DND-41 (cell line): ENCODE measurements at regions not wholly inside any gene's neighbourhood (a gene's known extent, or its start where the extent isn't known, plus 50 kb on each side); places are given as distances from the start of the nearest gene placed in this dataset.

Source experiments
- ATAC-seq: fragments of 200-7000 bp; cut with Tn5 transposase; 3 replicates; pipeline ENCODE4 v1.9.1; 2021; ENCODE audit warnings: low read depth; ENCODE audit not compliant: insufficient read depth
- DNase-seq: peaks from one replicate; pipeline ENCODE4 v3.0.0-alpha.2; 2020
- H2AFZ ChIP-seq: 2 replicates; pipeline ENCODE4 v1.6.0; 2012; ENCODE audit warnings: low read depth, low read length
- H3K27ac ChIP-seq: 2 replicates; pipeline ENCODE4 v1.5.1; 2012; ENCODE audit warnings: low read length, inconsistent platforms
- H3K27me3 ChIP-seq: fragments of 200-600 bp; sonication (generic); 2 replicates; pipeline ENCODE4 v1.6.0; 2012; ENCODE audit warnings: low read length, mild to moderate bottlenecking, inconsistent platforms; ENCODE audit not compliant: insufficient read depth, poor library complexity
- H3K36me3 ChIP-seq: 2 replicates; pipeline ENCODE4 v1.5.1; 2012; ENCODE audit warnings: low read length, inconsistent platforms; ENCODE audit not compliant: insufficient read depth
- H3K4me1 ChIP-seq: 2 replicates; pipeline ENCODE4 v1.5.1; 2012; ENCODE audit warnings: mild to moderate bottlenecking, low read length; ENCODE audit not compliant: insufficient read depth
- H3K4me2 ChIP-seq: 2 replicates; pipeline ENCODE4 v1.6.0; 2012; ENCODE audit warnings: mild to moderate bottlenecking, moderate library complexity, low read length, inconsistent platforms; ENCODE audit not compliant: insufficient read depth
- H3K4me3 ChIP-seq, 2 experiments: fragments of 200-600 bp in 1 of 2; shearing (Covaris generic) in 1 of 2; 2 replicates each; pipeline ENCODE4 v1.5.1; 2012 to 2016; ENCODE audit warnings: inconsistent platforms in 2 of 2, low read length in 2 of 2, mild to moderate bottlenecking in 2 of 2, low read depth in 1 of 2, moderate library complexity in 1 of 2
- H3K79me2 ChIP-seq: 2 replicates; pipeline ENCODE4 v1.6.0; 2012; ENCODE audit warnings: low read length, inconsistent platforms; ENCODE audit not compliant: insufficient read depth
- H3K9ac ChIP-seq: 2 replicates; pipeline ENCODE4 v1.6.0; 2012; ENCODE audit warnings: low read depth, mild to moderate bottlenecking, inconsistent platforms, low read length, moderate library complexity
- H3K9me3 ChIP-seq: 2 replicates; pipeline ENCODE4 v1.5.1; 2012; ENCODE audit warnings: low read length, moderate library complexity, mild to moderate bottlenecking, inconsistent platforms; ENCODE audit not compliant: insufficient read depth, severe bottlenecking
- H4K20me1 ChIP-seq: 2 replicates; pipeline ENCODE4 v1.6.0; 2012; ENCODE audit warnings: low read length; ENCODE audit not compliant: insufficient read depth
- EZH2 ChIP-seq: IDR thresholded peaks from 3 replicates; pipeline ENCODE4 v1.6.1; 2012; ENCODE audit warnings: borderline replicate concordance, low read depth, mild to moderate bottlenecking, moderate library complexity, low read length, inconsistent platforms; ENCODE audit not compliant: severe bottlenecking
- TF ChIP-seq, protein P1 (sequence below): IDR thresholded peaks from 2 replicates; pipeline ENCODE4 v1.5.1; 2012; ENCODE audit warnings: borderline replicate concordance, low read length, moderate library complexity, mild to moderate bottlenecking; ENCODE audit not compliant: poor library complexity, severe bottlenecking; ENCODE audit errors: extremely low read depth

DNA sequence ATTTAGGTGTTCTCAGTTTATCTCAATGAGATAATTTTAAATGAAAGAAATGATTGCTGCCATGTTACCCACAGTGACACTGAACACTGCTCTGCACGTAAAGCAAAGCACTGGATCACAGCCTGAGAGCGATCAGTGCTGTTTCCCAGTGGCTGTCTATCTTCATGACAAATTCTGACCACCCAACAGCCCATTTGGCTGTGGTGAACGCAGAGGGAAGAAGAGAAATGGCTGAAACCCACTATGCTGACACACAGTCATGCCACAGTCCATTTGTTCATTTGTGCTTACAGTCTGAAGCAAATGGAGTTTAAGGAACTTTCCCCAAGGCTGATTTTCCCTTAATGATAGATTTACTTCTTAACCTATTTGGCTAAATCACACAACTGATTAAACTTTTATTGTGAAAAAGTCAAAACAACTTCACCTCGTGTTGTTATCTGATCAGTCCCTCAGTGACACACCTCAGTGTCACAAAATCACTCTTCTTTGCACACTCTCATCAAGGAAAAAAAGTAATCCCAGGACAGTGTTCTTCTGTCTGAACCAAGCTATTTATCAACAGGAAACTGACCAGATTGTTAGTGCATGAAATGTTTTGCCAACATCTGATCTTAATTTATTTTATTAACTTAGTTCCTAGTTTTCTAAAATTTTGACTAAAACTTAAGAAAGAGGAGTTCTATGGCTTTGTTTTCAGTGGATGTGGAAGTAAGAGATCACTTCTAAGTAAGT is 225.1 kb downstream of the TBX18 start:
- H3K4me2 ChIP-seq = no peak overlapping the region
- H3K27me3 ChIP-seq = no peaks in the 10 kb centered on the region
- TF ChIP-seq, protein P1, sequence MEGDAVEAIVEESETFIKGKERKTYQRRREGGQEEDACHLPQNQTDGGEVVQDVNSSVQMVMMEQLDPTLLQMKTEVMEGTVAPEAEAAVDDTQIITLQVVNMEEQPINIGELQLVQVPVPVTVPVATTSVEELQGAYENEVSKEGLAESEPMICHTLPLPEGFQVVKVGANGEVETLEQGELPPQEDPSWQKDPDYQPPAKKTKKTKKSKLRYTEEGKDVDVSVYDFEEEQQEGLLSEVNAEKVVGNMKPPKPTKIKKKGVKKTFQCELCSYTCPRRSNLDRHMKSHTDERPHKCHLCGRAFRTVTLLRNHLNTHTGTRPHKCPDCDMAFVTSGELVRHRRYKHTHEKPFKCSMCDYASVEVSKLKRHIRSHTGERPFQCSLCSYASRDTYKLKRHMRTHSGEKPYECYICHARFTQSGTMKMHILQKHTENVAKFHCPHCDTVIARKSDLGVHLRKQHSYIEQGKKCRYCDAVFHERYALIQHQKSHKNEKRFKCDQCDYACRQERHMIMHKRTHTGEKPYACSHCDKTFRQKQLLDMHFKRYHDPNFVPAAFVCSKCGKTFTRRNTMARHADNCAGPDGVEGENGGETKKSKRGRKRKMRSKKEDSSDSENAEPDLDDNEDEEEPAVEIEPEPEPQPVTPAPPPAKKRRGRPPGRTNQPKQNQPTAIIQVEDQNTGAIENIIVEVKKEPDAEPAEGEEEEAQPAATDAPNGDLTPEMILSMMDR = no peak
- TF ChIP-seq EZH2 = no peak
- no peak overlapping the region for H3K9ac ChIP-seq
- DNase-seq (no peak), ATAC-seq (no peak)
- no peak overlapping the region for H3K4me3 ChIP-seq
- H3K27ac ChIP-seq = no peak overlapping the region
- H3K36me3 ChIP-seq = no peaks in the 10 kb centered on the region
- H4K20me1 ChIP-seq = no peaks in the 10 kb centered on the region
- no peaks in the 10 kb centered on the region for H3K4me1 ChIP-seq
- no peak overlapping the region for H2AFZ ChIP-seq
- no peaks in the 10 kb centered on the region for H3K79me2 ChIP-seq
- H3K9me3 ChIP-seq = peaks cover 4% of the 10 kb centered on the region

DNA sequence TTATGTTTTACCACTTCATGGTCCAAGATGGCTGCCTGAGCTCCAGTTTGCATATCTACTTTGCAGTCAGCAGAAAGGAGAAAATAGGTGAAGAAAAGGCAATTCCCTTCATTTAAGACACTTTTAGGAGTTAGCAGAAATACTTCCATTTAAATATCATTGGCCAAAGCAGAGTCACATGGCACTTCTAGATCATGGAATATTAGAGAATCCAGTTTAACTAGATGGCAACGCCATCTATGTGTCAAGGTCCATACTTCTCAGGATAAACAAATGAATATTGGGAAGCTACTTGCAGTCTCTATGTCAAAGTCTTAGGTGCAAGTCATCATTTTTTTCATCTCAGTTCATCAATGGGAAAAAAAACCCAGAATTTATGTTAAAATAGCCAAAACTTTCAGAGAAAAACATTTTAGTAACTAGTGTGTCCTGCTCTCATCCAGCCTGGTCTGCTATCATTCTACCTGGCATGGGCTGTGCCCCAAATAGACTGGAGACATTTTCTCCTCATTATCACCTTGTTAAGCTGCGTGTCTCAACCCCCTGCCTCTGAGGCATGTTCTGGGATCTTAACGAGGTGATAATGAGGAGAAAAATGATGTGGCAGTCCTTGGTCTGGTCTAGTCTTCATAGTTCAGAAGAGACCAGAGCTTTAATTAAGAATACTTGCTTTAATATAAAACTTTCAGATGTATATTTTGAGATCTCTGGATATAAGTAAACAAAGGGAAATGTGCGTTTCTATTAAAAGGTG is 227.3 kb downstream of the TBX18 start:
- TF ChIP-seq, protein P1 = no peak
- no peak for TF ChIP-seq EZH2
- H4K20me1 ChIP-seq = no peaks in the 10 kb centered on the region
- no peak overlapping the region for H3K27ac ChIP-seq
- H3K36me3 ChIP-seq = no peaks in the 10 kb centered on the region
- H2AFZ ChIP-seq = no peak overlapping the region
- no peaks in the 10 kb centered on the region for H3K79me2 ChIP-seq
- H3K9ac ChIP-seq = no peak overlapping the region
- DNase-seq (no peak), ATAC-seq (no peak)
- no peak overlapping the region for H3K4me2 ChIP-seq
- H3K9me3 ChIP-seq = peaks cover 4% of the 10 kb centered on the region
- no peaks in the 10 kb centered on the region for H3K27me3 ChIP-seq
- no peak overlapping the region for H3K4me3 ChIP-seq
- H3K4me1 ChIP-seq = no peaks in the 10 kb centered on the region

- Histone ChIP-seq H3K9ac (no peak overlapping the region), H4K20me1 (no peaks in the 10 kb centered on the region), H3K79me2 (no peaks in the 10 kb centered on the region), H3K36me3 (no peaks in the 10 kb centered on the region), H3K4me3 (no peak overlapping the region), H3K27ac (no peak overlapping the region), H2AFZ (no peak overlapping the region), H3K4me2 (no peak overlapping the region), H3K27me3 (no peaks in the 10 kb centered on the region), H3K4me1 (peaks cover 20% of the 10 kb centered on the region), H3K9me3 (no peaks in the 10 kb centered on the region)
- TF ChIP-seq EZH2 = no peak
- TF ChIP-seq, protein P1 = no peak
- no peak for ATAC-seq
- DNase-seq = no peak
Observed at GRCh38 chr6:84528201-84528600, 236.2 kb downstream of the TBX18 start.
